ENCODE measurements at regions not wholly inside any gene's neighbourhood (a gene's known extent, or its start where the extent isn't known, plus 50 kb on each side); places are given as distances from the start of the nearest gene placed in this dataset.

- TF ChIP-seq EZH2phosphoT487 (IDR thresholded peaks at IDR 0.05; ENCODE audit: low read length): no peak
- TF ChIP-seq CTCF (IDR thresholded peaks at IDR 0.05; ENCODE audit: low read length): no peak
- no peak for TF ChIP-seq EZH2 (optimal IDR thresholded peaks at IDR 0.05; ENCODE audit: low read depth, low read length)
These were observed 464.9 kb downstream of the SMARCA1 start for GRCh38 chrX:129058405-129058804.

GRCh38 chrX:129043138-129043537, 480.2 kb downstream of the SMARCA1 start:
- no peak overlapping the region for H3K9ac ChIP-seq (ENCODE audit: low read length)
- H2AFZ ChIP-seq (ENCODE audit: low read length): no peak overlapping the region
- H3K27me3 ChIP-seq (replicated peaks; ENCODE audit: insufficient read depth, low read length): no peaks in the 10 kb centered on the region
- DNase-seq: no peak
- H3K4me3 ChIP-seq (ENCODE audit: low read length): no peak overlapping the region
- H3F3A ChIP-seq (ENCODE audit: insufficient read depth, low read length): no peaks in the 10 kb centered on the region
- H3K9me2 ChIP-seq (replicated peaks; ENCODE audit: insufficient read depth, low read length): no peaks in the 10 kb centered on the region
- H3K27ac ChIP-seq (ENCODE audit: low read length): no peak overlapping the region
- TF ChIP-seq EZH2 (optimal IDR thresholded peaks at IDR 0.05; ENCODE audit: low read depth, low read length) (no peak), EZH2phosphoT487 (IDR thresholded peaks at IDR 0.05; ENCODE audit: low read length) (no peak), CTCF (IDR thresholded peaks at IDR 0.05; ENCODE audit: low read length) (no peak)
- no peak overlapping the region for H3K4me2 ChIP-seq (ENCODE audit: low read depth, low read length)
- H4K20me1 ChIP-seq (ENCODE audit: insufficient read depth, low read length): no peaks in the 10 kb centered on the region
- H3K36me3 ChIP-seq (replicated peaks; ENCODE audit: insufficient read depth, low read length): no peaks in the 10 kb centered on the region
- H3K9me3 ChIP-seq (replicated peaks; ENCODE audit: insufficient read depth, low read length): no peaks in the 10 kb centered on the region
- H3K79me2 ChIP-seq (ENCODE audit: low read length): no peaks in the 10 kb centered on the region
- no peaks in the 10 kb centered on the region for H3K4me1 ChIP-seq (ENCODE audit: low read length)

More at GRCh38 chrX:129058405-129058804, 464.9 kb downstream of the SMARCA1 start:
- Histone ChIP-seq H3K79me2 (ENCODE audit: low read length) (no peaks in the 10 kb centered on the region), H3K9me2 (replicated peaks; ENCODE audit: insufficient read depth, low read length) (no peaks in the 10 kb centered on the region), H4K20me1 (ENCODE audit: insufficient read depth, low read length) (no peaks in the 10 kb centered on the region), H3K27me3 (replicated peaks; ENCODE audit: insufficient read depth, low read length) (no peaks in the 10 kb centered on the region), H3F3A (ENCODE audit: insufficient read depth, low read length) (no peaks in the 10 kb centered on the region), H3K4me3 (ENCODE audit: low read length) (no peak overlapping the region), H3K27ac (ENCODE audit: low read length) (no peak overlapping the region), H3K9ac (ENCODE audit: low read length) (no peak overlapping the region), H3K4me2 (ENCODE audit: low read depth, low read length) (no peak overlapping the region), H2AFZ (ENCODE audit: low read length) (no peak overlapping the region), H3K4me1 (ENCODE audit: low read length) (no peaks in the 10 kb centered on the region), H3K36me3 (replicated peaks; ENCODE audit: insufficient read depth, low read length) (no peaks in the 10 kb centered on the region), H3K9me3 (replicated peaks; ENCODE audit: insufficient read depth, low read length) (no peaks in the 10 kb centered on the region)
- DNase-seq: no peak

- Histone ChIP-seq H3F3A (ENCODE audit: insufficient read depth, low read length) (no peaks in the 10 kb centered on the region), H3K4me1 (ENCODE audit: low read length) (no peaks in the 10 kb centered on the region), H3K9ac (ENCODE audit: low read length) (no peak overlapping the region), H2AFZ (ENCODE audit: low read length) (no peak overlapping the region), H3K9me3 (replicated peaks; ENCODE audit: insufficient read depth, low read length) (no peaks in the 10 kb centered on the region), H3K27me3 (replicated peaks; ENCODE audit: insufficient read depth, low read length) (no peaks in the 10 kb centered on the region), H3K4me2 (ENCODE audit: low read depth, low read length) (no peak overlapping the region), H3K79me2 (ENCODE audit: low read length) (no peaks in the 10 kb centered on the region), H3K4me3 (ENCODE audit: low read length) (no peak overlapping the region), H3K27ac (ENCODE audit: low read length) (no peak overlapping the region), H3K9me2 (replicated peaks; ENCODE audit: insufficient read depth, low read length) (no peaks in the 10 kb centered on the region), H3K36me3 (replicated peaks; ENCODE audit: insufficient read depth, low read length) (no peaks in the 10 kb centered on the region), H4K20me1 (ENCODE audit: insufficient read depth, low read length) (no peaks in the 10 kb centered on the region)
- no peak for TF ChIP-seq CTCF (IDR thresholded peaks at IDR 0.05; ENCODE audit: low read length)
- TF ChIP-seq EZH2 (optimal IDR thresholded peaks at IDR 0.05; ENCODE audit: low read depth, low read length): no peak
- TF ChIP-seq EZH2phosphoT487 (IDR thresholded peaks at IDR 0.05; ENCODE audit: low read length): no peak
- DNase-seq: no peak
These were observed 482.0 kb downstream of the SMARCA1 start for GRCh38 chrX:129041319-129041718.
